CD4-positive, alpha-beta T cell (primary cell): ENCODE measurements at regions not wholly inside any gene's neighbourhood (a gene's known extent, or its start where the extent isn't known, plus 50 kb on each side); places are given as distances from the start of the nearest gene placed in this dataset.
"Not testable (repeated sequence)": the region's sequence is repeated elsewhere in the genome, so short reads cannot be mapped to it uniquely, and the experiment has no call there.

Experiments
- ATAC-seq: fragments of 200-7000 bp; cut with Tn5 transposase; one replicate; pipeline ENCODE4 v1.10.0; 2022; ENCODE audit warnings: mild to moderate bottlenecking; ENCODE audit not compliant: poor library complexity
- CTCF ChIA-PET: fragments of 350-600 bp; sonication (Branson Sonifier 250); formaldehyde crosslinking; loops from one replicate; lab custom pipeline; 2021; ENCODE audit warnings: antibody characterized with exemption, inconsistent platforms; lab: Charles Lee
- POLR2A ChIA-PET: fragments of 350-600 bp; sonication (Branson Sonifier 250); formaldehyde crosslinking; loops from one replicate; lab custom pipeline; 2021; ENCODE audit warnings: antibody characterized with exemption, inconsistent platforms; lab: Charles Lee
- DNase-seq, 14 experiments: peaks; one replicate each; pipeline ENCODE4 v3.0.0-alpha.2; 2013 to 2020; ENCODE audit warnings: mixed read lengths in 2 of 14
- H3K27ac ChIP-seq, 2 donors: one replicate each; pipeline versions ENCODE4 v1.5.1 to v1.7.0; 2013; ENCODE audit warnings: low read length in 2 of 2, low read depth in 1 of 2, mild to moderate bottlenecking in 1 of 2
- H3K27me3 ChIP-seq, 2 experiments: 1 replicate in 1 of 2; 2 replicates in 1 of 2; pipeline versions ENCODE4 v1.6.1 to v1.7.0; 2013; ENCODE audit warnings: low read length in 2 of 2, control low read depth in 1 of 2, mild to moderate bottlenecking in 1 of 2, moderate library complexity in 1 of 2; ENCODE audit not compliant: insufficient read depth in 2 of 2, control insufficient read depth in 1 of 2
- H3K36me3 ChIP-seq: one replicate; pipeline ENCODE4 v1.6.1; 2013; ENCODE audit warnings: low read length, control low read depth; ENCODE audit not compliant: insufficient read depth
- H3K4me1 ChIP-seq: one replicate; pipeline ENCODE4 v1.6.1; 2013; ENCODE audit warnings: low read length, control low read depth; ENCODE audit not compliant: insufficient read depth
- H3K4me3 ChIP-seq: one replicate; pipeline ENCODE4 v1.5.1; 2013; ENCODE audit warnings: mild to moderate bottlenecking, low read length, moderate library complexity
- H3K9me3 ChIP-seq, 2 experiments: 1 replicate in 1 of 2; 2 replicates in 1 of 2; pipeline versions ENCODE4 v1.6.1 to v1.7.0; 2013; ENCODE audit warnings: low read length in 2 of 2, mild to moderate bottlenecking in 2 of 2, control low read depth in 1 of 2, moderate library complexity in 1 of 2; ENCODE audit not compliant: control insufficient read depth in 1 of 2, insufficient read depth in 1 of 2
- H3K27ac Mint-ChIP-seq: one replicate; pipeline ENCODE4 v1.8.0; 2020; ENCODE audit warnings: mixed read lengths
- H3K27me3 Mint-ChIP-seq: one replicate; pipeline ENCODE4 v1.8.0; 2021; ENCODE audit warnings: mixed read lengths
- H3K36me3 Mint-ChIP-seq: one replicate; pipeline ENCODE4 v1.8.0; 2021; ENCODE audit warnings: low read depth, mixed read lengths
- H3K4me1 Mint-ChIP-seq: one replicate; pipeline ENCODE4 v1.8.0; 2021; ENCODE audit warnings: low read depth, mixed read lengths
- H3K4me3 Mint-ChIP-seq: one replicate; pipeline ENCODE4 v1.8.0; 2020; ENCODE audit warnings: mild to moderate bottlenecking, mixed read lengths
- H3K9me3 Mint-ChIP-seq: one replicate; pipeline ENCODE4 v1.8.0; 2020; ENCODE audit warnings: mixed read lengths
- intact Hi-C, 2 experiments: fragments of 100-400 bp; cut with DNase I in 1 of 2; cut with micrococcal nuclease in 1 of 2; formaldehyde crosslinking; loops; one replicate each; pipeline versions ENCODE4 v1.15.1 to v1.9.0; 2023 to 2025; cut with DNase I, micrococcal nuclease
- TF ChIP-seq, protein P1 (sequence below): fragments of 200-600 bp; IDR thresholded peaks from one replicate; pipeline ENCODE4 v1.8.0; 2022; ENCODE audit warnings: antibody characterized with exemption, mild to moderate bottlenecking

GRCh38 chr9:31040564-31040963 is 1343.9 kb upstream of the ACO1 start:
- H3K4me3 ChIP-seq, result no peak overlapping the region
- CTCF ChIA-PET, result no interaction called here
- H3K27ac Mint-ChIP-seq, result no peak overlapping the region
- H3K9me3 ChIP-seq, result no peaks in the 10 kb centered on the region
- no peaks in the 10 kb centered on the region for H3K4me1 Mint-ChIP-seq
- H3K36me3 Mint-ChIP-seq, result no peaks in the 10 kb centered on the region
- H3K9me3 Mint-ChIP-seq, result no peaks in the 10 kb centered on the region
- H3K27ac ChIP-seq, result no peak overlapping the region
- DNase-seq (no peak), ATAC-seq (no peak)
- no peaks in the 10 kb centered on the region for H3K36me3 ChIP-seq
- TF ChIP-seq, protein P1, sequence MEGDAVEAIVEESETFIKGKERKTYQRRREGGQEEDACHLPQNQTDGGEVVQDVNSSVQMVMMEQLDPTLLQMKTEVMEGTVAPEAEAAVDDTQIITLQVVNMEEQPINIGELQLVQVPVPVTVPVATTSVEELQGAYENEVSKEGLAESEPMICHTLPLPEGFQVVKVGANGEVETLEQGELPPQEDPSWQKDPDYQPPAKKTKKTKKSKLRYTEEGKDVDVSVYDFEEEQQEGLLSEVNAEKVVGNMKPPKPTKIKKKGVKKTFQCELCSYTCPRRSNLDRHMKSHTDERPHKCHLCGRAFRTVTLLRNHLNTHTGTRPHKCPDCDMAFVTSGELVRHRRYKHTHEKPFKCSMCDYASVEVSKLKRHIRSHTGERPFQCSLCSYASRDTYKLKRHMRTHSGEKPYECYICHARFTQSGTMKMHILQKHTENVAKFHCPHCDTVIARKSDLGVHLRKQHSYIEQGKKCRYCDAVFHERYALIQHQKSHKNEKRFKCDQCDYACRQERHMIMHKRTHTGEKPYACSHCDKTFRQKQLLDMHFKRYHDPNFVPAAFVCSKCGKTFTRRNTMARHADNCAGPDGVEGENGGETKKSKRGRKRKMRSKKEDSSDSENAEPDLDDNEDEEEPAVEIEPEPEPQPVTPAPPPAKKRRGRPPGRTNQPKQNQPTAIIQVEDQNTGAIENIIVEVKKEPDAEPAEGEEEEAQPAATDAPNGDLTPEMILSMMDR, result no peak
- H3K27me3 Mint-ChIP-seq, result peaks cover 5% of the 10 kb centered on the region
- H3K27me3 ChIP-seq, result no peaks in the 10 kb centered on the region
- H3K4me3 Mint-ChIP-seq, result no peak overlapping the region
- H3K4me1 ChIP-seq, result no peaks in the 10 kb centered on the region
- intact Hi-C loops, result no loop called here
- POLR2A ChIA-PET, result no interaction called here

DNA sequence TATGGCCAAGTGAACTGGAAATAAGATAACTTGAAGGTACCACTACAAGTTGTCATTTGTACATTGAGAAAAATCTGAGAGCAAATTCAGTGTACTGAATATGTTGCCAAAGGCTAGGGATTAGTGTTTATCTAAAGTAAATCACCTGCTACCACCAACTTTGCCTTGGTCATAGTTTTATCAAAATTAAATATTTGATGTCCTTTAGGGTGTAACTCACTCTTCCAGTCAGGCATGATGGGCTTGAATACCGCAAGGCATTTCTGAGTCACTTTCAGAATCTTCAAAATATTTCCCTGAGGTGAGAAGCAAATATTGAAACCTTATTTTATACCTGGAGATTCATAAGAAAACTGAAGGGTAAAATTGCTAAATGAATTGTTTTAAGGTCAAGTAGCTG is 1338.6 kb upstream of the ACO1 start:
- Histone ChIP-seq H3K9me3 (no peaks in the 10 kb centered on the region), H3K4me1 (no peaks in the 10 kb centered on the region), H3K4me3 (no peak overlapping the region), H3K27me3 (no peaks in the 10 kb centered on the region), H3K27ac (no peak overlapping the region), H3K36me3 (no peaks in the 10 kb centered on the region)
- Mint-ChIP-seq H3K27ac (no peak overlapping the region), H3K36me3 (no peaks in the 10 kb centered on the region), H3K4me3 (no peak overlapping the region), H3K27me3 (no peaks in the 10 kb centered on the region), H3K4me1 (no peaks in the 10 kb centered on the region), H3K9me3 (no peaks in the 10 kb centered on the region)
- ChIA-PET POLR2A (no interaction called here), CTCF (no interaction called here)
- no peak for DNase-seq
- ATAC-seq, result no peak
- TF ChIP-seq, protein P1, result no peak
- intact Hi-C loops, result no loop called here

DNA sequence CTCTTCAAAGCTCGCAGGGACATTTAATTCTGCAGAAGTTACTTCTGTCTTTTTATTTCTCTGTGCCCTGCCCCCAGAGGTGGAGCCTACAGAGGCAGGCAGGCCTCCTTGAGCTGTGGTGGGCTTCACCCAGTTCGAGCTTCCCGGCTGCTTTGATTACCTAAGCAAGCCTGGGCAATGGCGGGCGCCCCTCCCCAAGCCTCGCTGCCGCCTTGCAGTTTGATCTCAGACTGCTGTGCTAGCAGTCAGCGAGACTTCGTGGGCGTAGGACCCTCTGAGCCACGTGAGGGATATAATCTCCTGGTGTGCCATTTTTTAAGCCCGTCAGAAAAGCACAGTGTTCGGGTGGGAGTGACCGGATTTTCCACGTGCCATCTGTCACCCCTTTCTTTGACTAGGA is 1322.9 kb upstream of the ACO1 start:
- H3K27ac ChIP-seq, H3K4me1 ChIP-seq, H3K4me3 ChIP-seq, ATAC-seq, H3K27me3 Mint-ChIP-seq, DNase-seq, H3K4me1 Mint-ChIP-seq, CTCF ChIA-PET, H3K9me3 Mint-ChIP-seq, H3K36me3 Mint-ChIP-seq, H3K27me3 ChIP-seq, H3K9me3 ChIP-seq, H3K27ac Mint-ChIP-seq, H3K4me3 Mint-ChIP-seq, H3K36me3 ChIP-seq, POLR2A ChIA-PET: not testable (repeated sequence)
- intact Hi-C loops, result loop anchor here in 1 of 2 experiments (5.0 to 10.0 kb wide), 2 partner anchors 57 to 1074 kb away; no protein-coding TSS in a partner anchor

DNA sequence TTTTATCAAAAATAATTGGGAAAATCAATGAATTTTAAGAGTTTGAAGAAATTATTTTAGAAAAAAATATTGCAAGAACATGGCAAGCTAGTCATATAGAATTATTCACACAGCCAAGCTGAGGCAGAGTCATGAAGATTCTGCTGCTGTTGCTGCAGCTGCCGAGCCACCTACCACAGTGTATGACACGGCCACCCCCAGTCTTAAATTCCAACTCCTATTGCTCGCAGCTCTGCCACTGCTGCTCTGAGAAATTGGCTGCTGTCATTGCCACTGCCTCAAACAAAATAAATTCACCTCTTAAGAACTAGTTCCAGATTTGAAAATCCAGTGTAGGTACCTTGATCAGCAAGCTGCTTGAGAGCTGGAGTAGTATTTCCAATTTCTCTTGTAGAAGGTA is 1318.8 kb upstream of the ACO1 start:
- H3K27me3 Mint-ChIP-seq, result peaks cover 11% of the 10 kb centered on the region

More for the DNA sequence above, 1318.8 kb upstream of the ACO1 start:
- ATAC-seq (no peak), DNase-seq (no peak)
- no peak overlapping the region for H3K27ac ChIP-seq
- ChIA-PET POLR2A (no interaction called here), CTCF (no interaction called here)
- no peak overlapping the region for H3K27ac Mint-ChIP-seq
- TF ChIP-seq, protein P1, result no peak
- H3K4me1 ChIP-seq, result no peaks in the 10 kb centered on the region
- H3K4me3 Mint-ChIP-seq, result no peak overlapping the region
- intact Hi-C loops, result loop anchor here in 1 of 2 experiments (10.0 kb wide), 1 partner anchor 61 kb away; no protein-coding TSS in a partner anchor
- H3K4me1 Mint-ChIP-seq, result no peaks in the 10 kb centered on the region
- no peaks in the 10 kb centered on the region for H3K9me3 Mint-ChIP-seq
- H3K9me3 ChIP-seq, result no peaks in the 10 kb centered on the region
- H3K27me3 ChIP-seq, result no peaks in the 10 kb centered on the region
- H3K4me3 ChIP-seq, result no peak overlapping the region
- H3K36me3 ChIP-seq, result no peaks in the 10 kb centered on the region
- no peaks in the 10 kb centered on the region for H3K36me3 Mint-ChIP-seq
